GM23338 (cell line): ENCODE measurements at regions not wholly inside any gene's neighbourhood (a gene's known extent, or its start where the extent isn't known, plus 50 kb on each side); places are given as distances from the start of the nearest gene placed in this dataset.

Experiments used
- ATAC-seq: fragments of 200-7000 bp; cut with Tn5 transposase; 3 replicates; pipeline ENCODE4 v1.9.1; 2020
- DNase-seq: peaks from one replicate; pipeline ENCODE4 v3.0.0-alpha.2; 2015; ENCODE audit warnings: low spot score
- H2AFZ ChIP-seq: fragments of 200-600 bp; sonication (generic); 2 replicates; pipeline ENCODE4 v1.8.0; 2016; ENCODE audit warnings: antibody characterized with exemption, mild to moderate bottlenecking, moderate library complexity
- H3F3A ChIP-seq: fragments of 200-600 bp; sonication (generic); replicated peaks from 2 replicates; pipeline ENCODE4 v1.8.0; 2017; ENCODE audit warnings: antibody characterized with exemption, mixed run types, low read depth
- H3K27ac ChIP-seq: fragments of 200-600 bp; sonication (generic); 2 replicates; pipeline ENCODE4 v1.6.1; 2016; ENCODE audit warnings: low read depth
- H3K27me3 ChIP-seq: fragments of 200-600 bp; sonication (generic); 2 replicates; pipeline ENCODE4 v1.8.0; 2016; ENCODE audit warnings: mild to moderate bottlenecking, mixed run types, moderate library complexity; ENCODE audit not compliant: insufficient read depth
- H3K36me3 ChIP-seq: fragments of 200-600 bp; sonication (generic); 2 replicates; pipeline ENCODE4 v1.8.0; 2016; ENCODE audit warnings: mild to moderate bottlenecking; ENCODE audit not compliant: insufficient read depth
- H3K4me1 ChIP-seq: fragments of 200-600 bp; sonication (generic); 2 replicates; pipeline ENCODE4 v1.8.0; 2016; ENCODE audit warnings: mild to moderate bottlenecking, moderate library complexity; ENCODE audit not compliant: insufficient read depth
- H3K4me2 ChIP-seq: fragments of 200-600 bp; sonication (generic); 2 replicates; pipeline ENCODE4 v1.7.1; 2017; ENCODE audit warnings: mixed run types
- H3K4me3 ChIP-seq: fragments of 200-600 bp; sonication (generic); 2 replicates; pipeline ENCODE4 v1.6.1; 2016; ENCODE audit warnings: mixed run types
- H3K79me2 ChIP-seq: fragments of 200-600 bp; sonication (generic); replicated peaks from 2 replicates; pipeline ENCODE4 v1.8.0; 2017; ENCODE audit warnings: mild to moderate bottlenecking; ENCODE audit not compliant: insufficient read depth
- H3K9me2 ChIP-seq: fragments of 200-600 bp; sonication (generic); 2 replicates; pipeline ENCODE4 v1.8.0; 2017; ENCODE audit not compliant: insufficient read depth
- H4K20me1 ChIP-seq: fragments of 200-600 bp; sonication (generic); replicated peaks from 2 replicates; pipeline ENCODE4 v1.8.0; 2017; ENCODE audit warnings: mild to moderate bottlenecking; ENCODE audit not compliant: insufficient read depth
- H3K27ac Mint-ChIP-seq: 2 replicates; pipeline ENCODE4 v1.8.0; 2020; ENCODE audit warnings: inconsistent platforms, mild to moderate bottlenecking, moderate library complexity, mixed read lengths
- H3K27me3 Mint-ChIP-seq: 3 replicates; pipeline ENCODE4 v1.8.0; 2022; ENCODE audit warnings: low read depth, mild to moderate bottlenecking, moderate library complexity, mixed read lengths, inconsistent platforms; ENCODE audit not compliant: insufficient read depth, poor library complexity
- H3K36me3 Mint-ChIP-seq: 3 replicates; pipeline ENCODE4 v1.8.0; 2021; ENCODE audit warnings: low read depth, mild to moderate bottlenecking, inconsistent platforms, moderate library complexity, mixed read lengths
- H3K4me1 Mint-ChIP-seq: 3 replicates; pipeline ENCODE4 v1.8.0; 2020; ENCODE audit warnings: mild to moderate bottlenecking, inconsistent platforms, mixed read lengths
- H3K4me3 Mint-ChIP-seq: 3 replicates; pipeline ENCODE4 v1.8.0; 2021; ENCODE audit warnings: moderate library complexity, mild to moderate bottlenecking, inconsistent platforms, mixed read lengths
- H3K9me3 Mint-ChIP-seq: 3 replicates; pipeline ENCODE4 v1.8.0; 2020; ENCODE audit warnings: moderate library complexity, mild to moderate bottlenecking, inconsistent platforms, mixed read lengths
- CREB1 ChIP-seq: fragments of 250-450 bp; sonication (Bioruptor Pico); IDR thresholded peaks from 2 replicates; pipeline ENCODE4 v1.5.0; 2020; ENCODE audit warnings: low read depth, mild to moderate bottlenecking, moderate library complexity
- EZH2 ChIP-seq: fragments of 200-600 bp; sonication (generic); IDR thresholded peaks from one replicate; pipeline ENCODE4 v1.8.0; 2017; ENCODE audit warnings: antibody characterized with exemption, mild to moderate bottlenecking, low read depth; ENCODE audit not compliant: unreplicated experiment
- EZH2phosphoT487 ChIP-seq: fragments of 200-600 bp; sonication (generic); IDR thresholded peaks from one replicate; pipeline ENCODE4 v1.8.1; 2018; ENCODE audit warnings: antibody characterized with exemption; ENCODE audit not compliant: unreplicated experiment
- JUNB ChIP-seq: IDR thresholded peaks from one replicate; pipeline ENCODE4 v1.6.1; 2016; ENCODE audit warnings: antibody characterized with exemption; ENCODE audit not compliant: unreplicated experiment
- NANOG ChIP-seq: IDR thresholded peaks from 2 replicates; pipeline ENCODE4 v1.6.1; 2016; ENCODE audit warnings: antibody characterized with exemption, borderline replicate concordance
- POLR2AphosphoS5 ChIP-seq: IDR thresholded peaks from 2 replicates; pipeline ENCODE4 v1.6.1; 2016; ENCODE audit warnings: antibody characterized with exemption, low read depth
- STAT1 ChIP-seq: IDR thresholded peaks from one replicate; pipeline ENCODE4 v1.6.1; 2016; ENCODE audit warnings: antibody characterized with exemption; ENCODE audit not compliant: unreplicated experiment
- ZNF114 ChIP-seq: fragments of 250-450 bp; sonication (Bioruptor Pico); IDR thresholded peaks from 2 replicates; pipeline ENCODE4 v1.5.0; 2020; ENCODE audit warnings: mild to moderate bottlenecking, moderate library complexity
- ZNF331 ChIP-seq: fragments of 250-450 bp; sonication (Bioruptor Pico); IDR thresholded peaks from 2 replicates; pipeline ENCODE4 v1.5.0; 2020; ENCODE audit warnings: low read depth, mild to moderate bottlenecking, moderate library complexity
- ZNF462 ChIP-seq: fragments of 250-450 bp; sonication (Bioruptor Pico); IDR thresholded peaks from 2 replicates; pipeline ENCODE4 v1.5.0; 2020; ENCODE audit warnings: mild to moderate bottlenecking, moderate library complexity
- TF ChIP-seq, protein P1 (sequence below): IDR thresholded peaks from one replicate; pipeline ENCODE4 v1.6.1; 2018; ENCODE audit warnings: antibody characterized with exemption; ENCODE audit not compliant: unreplicated experiment
- TF ChIP-seq, protein P2 (sequence below): IDR thresholded peaks from 2 replicates; pipeline ENCODE4 v1.6.1; 2016; ENCODE audit warnings: antibody characterized with exemption
- TF ChIP-seq, protein P3 (sequence below), 2 experiments: fragments of 200-600 bp in 1 of 2; sonication (generic) in 1 of 2; conservative IDR thresholded peaks; 2 replicates each; pipeline versions ENCODE4 v1.5.1 to v1.6.1; 2016 to 2017; ENCODE audit warnings: antibody characterized with exemption in 2 of 2, low read depth in 2 of 2, mild to moderate bottlenecking in 2 of 2, moderate library complexity in 1 of 2

DNA sequence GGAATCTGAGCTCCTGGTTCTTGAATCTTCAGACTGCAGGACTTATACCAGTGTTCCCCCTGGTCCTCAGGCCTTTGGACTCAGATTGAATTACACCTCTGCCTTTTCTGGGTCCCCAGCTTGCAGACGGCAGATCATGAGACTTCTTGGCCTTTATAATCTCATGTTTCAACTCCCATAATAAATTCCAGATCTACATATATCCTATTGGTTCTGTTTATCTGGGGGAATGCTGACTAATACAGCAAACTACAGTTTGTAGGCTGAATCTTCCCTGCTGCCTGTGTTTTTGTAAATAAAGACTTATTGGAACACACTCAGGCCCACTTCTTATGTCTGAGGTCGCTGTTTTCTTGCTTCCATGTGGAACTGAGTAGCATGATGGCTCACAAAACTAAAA lies 184.7 kb downstream of the HDGFL1 start:
- Mint-ChIP-seq H3K27ac (no peak overlapping the region), H3K36me3 (no peaks in the 10 kb centered on the region), H3K4me3 (no peak overlapping the region), H3K27me3 (peaks cover 2% of the 10 kb centered on the region), H3K4me1 (peaks cover 6% of the 10 kb centered on the region; the same call in 2 of the 3 replicates), H3K9me3 (no peaks in the 10 kb centered on the region)
- Histone ChIP-seq H3K27me3 (no peaks in the 10 kb centered on the region), H3F3A (no peaks in the 10 kb centered on the region), H2AFZ (peak overlapping the region; percentile 77; the same call in 1 of the 2 replicates), H3K4me1 (no peaks in the 10 kb centered on the region), H3K4me2 (no peak overlapping the region), H3K4me3 (no peak overlapping the region), H3K9me2 (peaks cover 7% of the 10 kb centered on the region; the same call in 1 of the 2 replicates), H3K79me2 (no peaks in the 10 kb centered on the region), H3K36me3 (no peaks in the 10 kb centered on the region), H3K27ac (no peak overlapping the region), H4K20me1 (no peaks in the 10 kb centered on the region)
- ATAC-seq = no peak
- DNase-seq = no peak
- TF ChIP-seq CREB1 (CRISPR knock-in tag) (no peak), JUNB (no peak), ZNF114 (CRISPR knock-in tag) (no peak), STAT1 (no peak), EZH2phosphoT487 (no peak), EZH2 (no peak), POLR2AphosphoS5 (no peak), ZNF331 (CRISPR knock-in tag) (no peak), ZNF462 (CRISPR knock-in tag) (no peak), NANOG (no peak)
- TF ChIP-seq, protein P1, sequence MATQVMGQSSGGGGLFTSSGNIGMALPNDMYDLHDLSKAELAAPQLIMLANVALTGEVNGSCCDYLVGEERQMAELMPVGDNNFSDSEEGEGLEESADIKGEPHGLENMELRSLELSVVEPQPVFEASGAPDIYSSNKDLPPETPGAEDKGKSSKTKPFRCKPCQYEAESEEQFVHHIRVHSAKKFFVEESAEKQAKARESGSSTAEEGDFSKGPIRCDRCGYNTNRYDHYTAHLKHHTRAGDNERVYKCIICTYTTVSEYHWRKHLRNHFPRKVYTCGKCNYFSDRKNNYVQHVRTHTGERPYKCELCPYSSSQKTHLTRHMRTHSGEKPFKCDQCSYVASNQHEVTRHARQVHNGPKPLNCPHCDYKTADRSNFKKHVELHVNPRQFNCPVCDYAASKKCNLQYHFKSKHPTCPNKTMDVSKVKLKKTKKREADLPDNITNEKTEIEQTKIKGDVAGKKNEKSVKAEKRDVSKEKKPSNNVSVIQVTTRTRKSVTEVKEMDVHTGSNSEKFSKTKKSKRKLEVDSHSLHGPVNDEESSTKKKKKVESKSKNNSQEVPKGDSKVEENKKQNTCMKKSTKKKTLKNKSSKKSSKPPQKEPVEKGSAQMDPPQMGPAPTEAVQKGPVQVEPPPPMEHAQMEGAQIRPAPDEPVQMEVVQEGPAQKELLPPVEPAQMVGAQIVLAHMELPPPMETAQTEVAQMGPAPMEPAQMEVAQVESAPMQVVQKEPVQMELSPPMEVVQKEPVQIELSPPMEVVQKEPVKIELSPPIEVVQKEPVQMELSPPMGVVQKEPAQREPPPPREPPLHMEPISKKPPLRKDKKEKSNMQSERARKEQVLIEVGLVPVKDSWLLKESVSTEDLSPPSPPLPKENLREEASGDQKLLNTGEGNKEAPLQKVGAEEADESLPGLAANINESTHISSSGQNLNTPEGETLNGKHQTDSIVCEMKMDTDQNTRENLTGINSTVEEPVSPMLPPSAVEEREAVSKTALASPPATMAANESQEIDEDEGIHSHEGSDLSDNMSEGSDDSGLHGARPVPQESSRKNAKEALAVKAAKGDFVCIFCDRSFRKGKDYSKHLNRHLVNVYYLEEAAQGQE = no peak
- TF ChIP-seq, protein P2, sequence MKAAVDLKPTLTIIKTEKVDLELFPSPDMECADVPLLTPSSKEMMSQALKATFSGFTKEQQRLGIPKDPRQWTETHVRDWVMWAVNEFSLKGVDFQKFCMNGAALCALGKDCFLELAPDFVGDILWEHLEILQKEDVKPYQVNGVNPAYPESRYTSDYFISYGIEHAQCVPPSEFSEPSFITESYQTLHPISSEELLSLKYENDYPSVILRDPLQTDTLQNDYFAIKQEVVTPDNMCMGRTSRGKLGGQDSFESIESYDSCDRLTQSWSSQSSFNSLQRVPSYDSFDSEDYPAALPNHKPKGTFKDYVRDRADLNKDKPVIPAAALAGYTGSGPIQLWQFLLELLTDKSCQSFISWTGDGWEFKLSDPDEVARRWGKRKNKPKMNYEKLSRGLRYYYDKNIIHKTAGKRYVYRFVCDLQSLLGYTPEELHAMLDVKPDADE = no peak
- TF ChIP-seq, protein P3, sequence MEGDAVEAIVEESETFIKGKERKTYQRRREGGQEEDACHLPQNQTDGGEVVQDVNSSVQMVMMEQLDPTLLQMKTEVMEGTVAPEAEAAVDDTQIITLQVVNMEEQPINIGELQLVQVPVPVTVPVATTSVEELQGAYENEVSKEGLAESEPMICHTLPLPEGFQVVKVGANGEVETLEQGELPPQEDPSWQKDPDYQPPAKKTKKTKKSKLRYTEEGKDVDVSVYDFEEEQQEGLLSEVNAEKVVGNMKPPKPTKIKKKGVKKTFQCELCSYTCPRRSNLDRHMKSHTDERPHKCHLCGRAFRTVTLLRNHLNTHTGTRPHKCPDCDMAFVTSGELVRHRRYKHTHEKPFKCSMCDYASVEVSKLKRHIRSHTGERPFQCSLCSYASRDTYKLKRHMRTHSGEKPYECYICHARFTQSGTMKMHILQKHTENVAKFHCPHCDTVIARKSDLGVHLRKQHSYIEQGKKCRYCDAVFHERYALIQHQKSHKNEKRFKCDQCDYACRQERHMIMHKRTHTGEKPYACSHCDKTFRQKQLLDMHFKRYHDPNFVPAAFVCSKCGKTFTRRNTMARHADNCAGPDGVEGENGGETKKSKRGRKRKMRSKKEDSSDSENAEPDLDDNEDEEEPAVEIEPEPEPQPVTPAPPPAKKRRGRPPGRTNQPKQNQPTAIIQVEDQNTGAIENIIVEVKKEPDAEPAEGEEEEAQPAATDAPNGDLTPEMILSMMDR (conservative IDR thresholded peaks at IDR 0.05; ENCODE audit: low read depth in 2 of 2) = no peak
